ENCODE measurements at regions not wholly inside any gene's neighbourhood (a gene's known extent, or its start where the extent isn't known, plus 50 kb on each side); places are given as distances from the start of the nearest gene placed in this dataset.
A peak's percentile ranks its signal among the peaks of the same experiment; 100 is the strongest.
"Not testable (repeated sequence)": the region's sequence is repeated elsewhere in the genome, so short reads cannot be mapped to it uniquely, and the experiment has no call there.

- DNase-seq, result not testable (repeated sequence)
Observed at GRCh38 chr1:207196135-207196534, 92.1 kb downstream of the C4BPA start.

GRCh38 chr1:207201534-207201933, 97.5 kb downstream of the C4BPA start:
- DNase-seq, result not testable (repeated sequence)

GRCh38 chr1:207202480-207202879, 98.4 kb downstream of the C4BPA start:
- DNase-seq, result peak; percentile 40

- DNase-seq, result peak; percentile 57
Observed at GRCh38 chr1:207203541-207203940, 99.5 kb downstream of the C4BPA start.

GRCh38 chr1:207205614-207206061, 101.6 kb downstream of the C4BPA start:
- no peak for DNase-seq

- DNase-seq, result not testable (repeated sequence)
Observed at GRCh38 chr1:207208691-207209090, 104.7 kb downstream of the C4BPA start.

- DNase-seq, result no peak
Observed at GRCh38 chr1:207214453-207214852, 107.0 kb upstream of the CD55 start.

- peak; percentile 24 for DNase-seq
Observed at GRCh38 chr1:207217778-207218511, 103.5 kb upstream of the CD55 start.

GRCh38 chr1:207218512-207219362, 102.7 kb upstream of the CD55 start:
- DNase-seq, result peak; percentile 81

GRCh38 chr1:207219979-207220889, 101.2 kb upstream of the CD55 start:
- DNase-seq, result no peak

GRCh38 chr1:207221934-207222351, 99.5 kb upstream of the CD55 start:
- no peak for DNase-seq

- DNase-seq, result no peak
Observed at GRCh38 chr1:207223162-207223561, 98.3 kb upstream of the CD55 start.

GRCh38 chr1:207224666-207225065, 96.8 kb upstream of the CD55 start:
- DNase-seq, result no peak

- no peak for DNase-seq
Observed at GRCh38 chr1:207227131-207227630, 94.3 kb upstream of the CD55 start.

- no peak for DNase-seq
Observed at GRCh38 chr1:207228987-207229386, 92.5 kb upstream of the CD55 start.

GRCh38 chr1:207230441-207230840, 91.0 kb upstream of the CD55 start:
- DNase-seq, result no peak

GRCh38 chr1:207234690-207235089, 86.8 kb upstream of the CD55 start:
- DNase-seq, result no peak

- DNase-seq, result no peak
Observed at GRCh38 chr1:207239874-207240273, 81.6 kb upstream of the CD55 start.

- DNase-seq, result no peak
Observed at GRCh38 chr1:207240325-207241101, 81.0 kb upstream of the CD55 start.

GRCh38 chr1:207241164-207241934, 80.1 kb upstream of the CD55 start:
- no peak for DNase-seq
